ENCODE measurements at regions not wholly inside any gene's neighbourhood (a gene's known extent, or its start where the extent isn't known, plus 50 kb on each side); places are given as distances from the start of the nearest gene placed in this dataset.

DNA sequence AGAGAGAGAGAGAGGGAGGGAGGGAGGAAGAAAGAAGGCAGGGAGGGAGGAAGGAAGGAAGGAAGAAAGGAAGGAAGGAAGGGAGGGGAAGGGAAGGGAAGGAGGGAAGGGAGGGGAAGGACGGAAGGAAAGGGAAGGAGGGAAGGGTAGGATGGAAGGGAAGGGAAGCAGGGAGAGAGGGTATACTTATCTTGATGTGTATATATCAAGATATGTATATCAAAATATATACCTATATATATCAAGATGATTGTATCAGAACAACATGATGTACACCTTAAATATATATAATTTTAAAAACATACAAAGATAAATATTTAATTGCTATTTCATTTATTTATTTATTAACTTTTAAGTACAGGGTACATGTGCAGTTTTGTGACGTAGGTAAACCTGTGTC is 96.8 kb upstream of the ADAMTS16 start:
- DNase-seq (ENCODE audit: low read depth in 2 of 2): no peak

DNA sequence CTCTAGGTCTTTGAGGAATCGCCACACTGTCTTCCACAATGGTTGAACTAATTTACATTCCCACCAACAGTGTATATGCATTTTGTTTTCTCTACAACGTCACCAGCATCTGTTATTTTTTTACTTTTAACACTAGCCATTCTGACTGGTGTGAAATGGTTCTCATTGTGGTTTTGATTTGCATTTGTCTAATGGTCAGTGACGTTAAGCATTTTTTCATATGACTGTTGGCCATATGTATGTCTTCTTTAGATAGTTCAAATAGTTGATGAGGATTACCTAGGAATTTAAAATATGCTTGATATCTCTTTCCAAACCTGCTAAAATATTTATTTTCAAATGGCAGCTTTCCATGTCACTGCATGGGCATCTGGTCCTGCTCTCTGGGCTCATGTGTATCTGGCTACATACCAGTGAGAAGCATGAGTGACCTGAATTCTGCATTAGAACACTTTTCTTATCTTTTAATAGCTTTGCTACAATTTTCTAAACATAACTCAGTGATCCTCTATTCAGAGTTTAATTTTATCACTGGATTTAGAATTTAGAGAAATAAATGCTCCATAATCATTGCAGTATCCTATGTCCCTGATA is 95.8 kb upstream of the ADAMTS16 start:
- no peak for DNase-seq (ENCODE audit: low read depth in 2 of 2)

DNA sequence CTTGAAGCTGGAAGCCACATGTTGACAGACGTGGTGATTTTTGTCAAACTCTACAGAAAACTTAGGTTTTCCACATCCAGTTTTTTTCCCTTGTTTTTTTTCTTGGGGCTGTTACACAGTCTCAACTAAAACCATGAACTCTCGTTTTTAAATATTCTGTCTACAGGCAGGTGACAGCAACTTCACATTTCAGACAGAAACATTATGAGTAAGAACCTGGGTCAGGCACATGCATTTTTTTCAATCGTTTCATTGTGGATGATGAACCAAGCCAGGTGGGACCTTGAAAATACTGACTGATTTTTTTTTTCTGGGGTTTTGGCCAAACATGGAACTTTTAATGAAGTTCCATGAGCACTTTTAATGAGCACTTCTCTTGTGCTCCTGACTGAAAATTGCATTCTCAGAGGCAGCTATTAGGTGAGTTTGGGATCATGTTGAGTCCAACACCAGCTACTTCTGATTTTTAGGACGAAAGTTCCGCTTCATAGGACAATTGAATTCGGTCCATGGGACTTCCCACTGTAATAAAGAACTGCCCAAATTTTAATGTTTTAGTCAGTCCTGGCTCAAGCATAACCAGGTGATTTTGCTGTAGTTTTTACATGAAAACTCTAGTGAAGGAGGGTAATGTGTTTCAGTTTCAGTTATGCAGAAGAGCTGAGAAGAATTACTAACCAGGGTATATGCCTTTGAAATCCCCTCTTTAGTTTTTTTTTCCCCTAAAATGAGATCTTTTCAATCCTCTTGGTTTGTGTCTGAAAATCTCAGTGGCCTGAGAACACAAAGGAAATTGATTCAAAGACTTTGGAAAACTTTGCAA is 93.2 kb upstream of the ADAMTS16 start:
- no peak for DNase-seq (ENCODE audit: low read depth in 2 of 2)

DNA sequence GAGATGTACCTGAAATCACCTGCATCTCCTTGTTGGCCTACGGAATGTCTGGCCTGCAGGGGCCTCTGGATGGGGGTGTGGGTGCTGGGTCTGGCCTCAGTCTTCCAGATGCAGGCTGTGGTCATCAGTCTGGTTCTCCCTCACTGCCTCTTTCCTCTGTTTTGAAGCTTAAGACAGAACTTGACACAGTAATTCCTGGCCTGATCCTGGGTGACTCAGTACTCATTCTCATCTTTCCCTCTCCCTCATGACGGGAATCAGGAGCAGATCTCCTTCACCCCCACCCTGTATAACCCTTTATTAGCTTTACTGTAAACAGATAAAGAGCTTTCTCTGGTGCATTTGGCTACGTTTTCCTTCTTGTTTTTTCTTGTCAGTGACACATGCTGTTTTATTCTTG is 89.3 kb upstream of the ADAMTS16 start:
- DNase-seq (ENCODE audit: low read depth in 2 of 2): no peak

DNA sequence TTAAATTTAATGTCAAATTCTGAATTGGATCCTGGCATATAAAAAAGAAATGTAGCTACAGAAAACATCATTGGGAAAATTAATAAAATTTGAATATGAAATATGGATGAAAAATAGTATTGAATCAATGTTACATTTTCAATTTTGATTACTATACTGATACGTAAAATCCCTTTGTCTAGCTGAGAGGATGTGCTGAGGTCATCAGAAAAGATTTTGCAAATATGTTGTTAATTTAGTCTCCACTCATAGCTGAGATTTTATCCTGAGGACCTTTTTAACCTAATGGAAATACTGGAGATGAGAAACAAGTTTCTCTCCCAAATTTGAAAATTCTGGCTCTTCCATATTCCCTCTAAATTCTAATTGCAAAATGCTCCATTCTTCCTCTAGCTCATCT is 84.4 kb upstream of the ADAMTS16 start:
- DNase-seq (ENCODE audit: low read depth in 2 of 2): no peak

DNA sequence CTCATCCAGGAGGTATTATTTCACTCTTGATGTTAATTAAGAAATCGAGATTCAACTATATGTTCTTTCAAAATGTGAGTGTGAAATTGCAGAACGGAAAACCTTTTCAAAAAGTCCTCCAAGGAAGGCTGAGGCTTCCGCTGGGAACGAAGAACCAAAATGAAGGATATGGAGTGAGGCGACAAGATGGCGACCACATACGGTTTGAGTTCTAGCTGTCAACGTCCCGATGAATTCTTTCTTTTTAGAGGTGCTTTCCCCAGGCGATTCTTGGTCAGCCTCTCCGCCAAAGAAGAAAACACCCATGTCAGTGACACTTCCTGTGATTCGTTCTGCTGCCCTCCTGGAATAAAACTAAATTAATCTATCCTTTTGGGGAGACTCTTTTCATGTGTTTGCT is 78.3 kb upstream of the ADAMTS16 start:
- no peak for DNase-seq (ENCODE audit: low read depth in 2 of 2)

DNA sequence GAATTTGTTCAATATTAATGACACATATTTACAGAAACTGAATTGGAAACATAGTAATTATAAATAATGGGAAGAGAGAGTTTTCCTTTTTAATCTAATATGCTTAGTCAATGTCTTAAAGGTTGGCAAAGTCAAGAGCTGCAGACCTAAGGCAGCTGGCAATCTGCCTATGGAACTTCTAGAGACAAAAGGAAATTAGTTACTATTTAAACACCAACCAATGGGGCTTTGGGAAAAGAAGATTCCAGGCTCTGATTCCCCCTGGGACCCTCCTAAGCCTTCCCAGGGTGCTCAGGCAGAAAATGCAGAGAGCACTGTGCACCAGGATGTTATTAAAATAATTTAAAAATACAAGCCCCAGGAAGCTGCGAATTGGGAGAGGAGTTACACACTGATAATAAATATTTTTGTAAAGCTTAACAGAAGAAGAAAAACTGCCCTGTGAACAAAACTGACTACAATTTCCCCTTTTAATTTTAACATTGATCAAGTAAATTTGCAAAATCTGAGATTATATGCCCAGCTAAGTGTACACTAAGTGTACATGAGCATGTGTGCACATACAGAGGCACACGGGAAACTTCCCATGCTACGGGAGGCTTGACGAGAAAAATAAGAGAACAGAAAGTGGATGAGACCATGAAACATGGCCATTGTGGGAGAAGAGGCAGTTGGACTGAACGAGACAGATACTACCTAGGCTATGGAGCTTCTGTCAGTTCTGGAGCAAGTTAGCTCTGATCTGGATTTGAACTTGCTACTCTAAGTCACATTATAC is 77.4 kb upstream of the ADAMTS16 start:
- no peak for DNase-seq (ENCODE audit: low read depth in 2 of 2)

DNA sequence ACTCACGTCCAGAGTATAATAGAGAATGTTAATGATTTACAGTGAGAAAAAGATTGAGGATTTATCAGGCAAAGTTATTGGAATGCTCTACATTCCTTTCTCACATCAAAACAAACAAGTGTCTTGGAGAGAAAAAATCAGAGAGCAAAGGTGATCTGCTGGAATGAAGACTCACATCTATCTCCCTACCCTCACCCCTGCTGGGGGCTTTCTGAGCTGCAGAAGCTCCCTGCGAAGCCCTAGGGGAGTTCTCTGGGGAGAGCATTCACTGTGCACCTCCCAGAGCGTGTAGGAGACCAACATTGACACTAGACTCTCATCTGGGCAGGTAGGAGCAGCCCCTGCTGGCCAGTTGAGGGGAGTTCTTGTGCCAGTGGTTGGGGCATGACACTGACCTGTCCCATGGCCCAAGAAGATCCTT is 76.6 kb upstream of the ADAMTS16 start:
- no peak for DNase-seq (ENCODE audit: low read depth in 2 of 2)

DNA sequence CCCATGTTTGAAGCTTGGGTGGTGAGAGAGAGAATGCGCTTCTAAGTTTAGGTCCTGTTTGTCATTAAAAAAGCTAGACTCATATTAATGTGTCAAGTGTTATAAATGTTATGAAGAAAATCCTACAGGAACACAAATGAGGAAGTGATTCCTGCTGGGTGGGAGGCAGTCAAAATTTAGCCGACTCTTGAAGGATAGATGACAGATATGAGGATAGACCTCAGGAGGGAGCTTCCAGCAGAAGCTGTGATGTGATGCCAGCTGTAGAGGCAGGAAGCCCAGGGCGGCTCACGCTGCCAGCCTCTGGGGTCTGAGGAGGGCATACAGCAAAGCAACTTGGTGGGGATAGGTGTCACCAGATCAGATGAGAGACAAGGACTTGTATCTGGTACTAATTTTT is 74.7 kb upstream of the ADAMTS16 start:
- no peak for DNase-seq (ENCODE audit: low read depth in 2 of 2)

DNA sequence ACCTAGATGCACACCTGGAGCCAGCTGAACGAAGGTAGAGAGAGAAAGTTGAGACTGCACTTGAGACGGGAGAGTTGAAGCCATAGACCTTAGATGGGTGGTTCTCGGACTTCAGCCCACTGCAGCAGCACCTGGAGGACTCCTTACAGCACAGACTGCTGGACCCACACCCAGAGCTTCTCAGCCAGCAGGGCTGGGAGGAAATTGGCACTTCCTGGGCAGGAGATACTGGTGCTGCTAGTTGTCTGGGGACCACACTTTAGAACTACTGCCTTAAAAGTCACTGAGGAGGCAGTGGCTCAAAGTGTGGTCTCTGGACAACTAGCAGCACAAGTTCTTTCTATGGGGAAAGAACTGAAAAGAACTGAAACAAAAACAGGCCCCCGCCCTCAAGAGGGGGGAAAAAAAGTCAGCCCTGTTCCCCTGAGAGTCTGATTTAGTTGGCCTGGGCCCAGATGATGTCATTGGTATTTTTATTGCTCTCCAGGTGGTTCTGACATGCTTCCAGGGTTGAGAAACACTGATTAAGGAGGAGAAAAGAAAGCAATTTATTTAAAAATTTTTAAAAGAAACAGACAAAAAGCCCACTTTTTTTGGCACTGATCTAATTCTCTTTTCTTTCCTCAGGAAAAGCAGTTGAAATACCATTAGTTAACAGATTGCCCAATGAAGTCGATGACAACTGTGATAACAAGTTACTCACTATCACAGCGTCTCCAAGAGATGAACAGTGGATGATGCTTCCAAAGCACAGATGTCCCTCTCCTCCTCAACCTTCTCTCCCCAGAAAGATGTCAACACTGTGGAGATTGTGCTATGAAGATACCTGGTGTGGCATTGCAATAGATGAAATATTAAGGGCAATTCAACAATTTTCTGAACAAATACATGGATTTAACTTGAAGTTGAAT is 73.6 kb upstream of the ADAMTS16 start:
- no peak for DNase-seq (ENCODE audit: low read depth in 2 of 2)

DNA sequence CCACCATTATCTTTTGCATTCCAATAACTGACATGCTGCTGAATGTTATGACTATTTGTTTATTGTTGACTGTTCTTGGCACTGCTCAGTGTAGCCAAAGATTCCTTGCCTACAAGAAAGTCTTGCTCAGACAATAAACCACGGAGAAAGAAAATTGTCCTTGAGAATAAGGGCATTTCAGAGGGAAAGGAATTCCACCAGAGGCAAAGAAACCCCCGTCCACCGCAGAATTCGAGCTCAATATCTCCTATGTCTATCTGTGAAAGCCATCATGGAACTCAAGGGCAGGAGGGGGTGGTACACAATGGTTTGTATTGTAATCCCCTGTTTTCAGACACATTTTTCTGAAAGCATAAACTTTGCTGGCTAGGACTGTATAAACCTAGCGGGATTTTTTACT is 70.3 kb upstream of the ADAMTS16 start:
- DNase-seq (ENCODE audit: low read depth in 2 of 2): no peak

DNA sequence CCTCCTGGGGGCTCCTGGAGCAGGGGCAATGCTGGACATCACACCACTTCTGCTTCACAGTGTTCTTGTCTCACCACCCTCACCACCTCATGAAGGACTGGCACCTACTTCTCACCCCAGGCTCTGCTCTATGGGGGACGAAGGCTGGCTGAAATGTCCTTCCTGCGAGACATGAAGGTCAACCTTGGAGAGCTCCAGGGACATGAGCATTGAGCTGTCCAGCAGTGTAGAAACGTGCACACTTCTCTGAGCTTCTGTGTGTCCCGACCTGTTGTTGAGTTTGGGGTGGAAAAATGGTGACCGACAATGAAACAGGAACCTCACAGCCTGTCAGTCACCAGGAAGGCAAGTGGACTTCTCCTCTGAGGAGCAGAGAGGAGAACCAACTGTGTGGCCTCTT is 68.6 kb upstream of the ADAMTS16 start:
- no peak for DNase-seq (ENCODE audit: low read depth in 2 of 2)

DNA sequence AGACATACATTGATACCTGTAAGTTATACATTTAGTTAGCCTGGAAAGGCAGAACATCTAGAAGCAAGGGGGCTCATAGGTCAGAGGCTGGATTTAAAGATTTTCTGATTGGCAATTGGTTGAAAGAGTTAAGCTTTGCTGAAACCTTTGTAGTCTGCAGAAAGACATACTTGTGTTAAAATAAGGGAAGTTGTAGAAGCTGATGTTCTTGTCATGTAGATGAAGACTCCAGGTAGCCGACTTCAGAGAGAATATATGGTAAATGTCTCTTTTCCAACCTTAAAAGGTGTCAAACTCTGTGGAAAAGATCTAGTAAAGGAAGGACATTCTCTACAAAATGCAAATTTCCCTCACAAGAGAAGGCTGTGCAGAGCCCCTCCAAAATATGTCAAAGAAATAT is 62.9 kb upstream of the ADAMTS16 start:
- no peak for DNase-seq (ENCODE audit: low read depth in 2 of 2)

DNA sequence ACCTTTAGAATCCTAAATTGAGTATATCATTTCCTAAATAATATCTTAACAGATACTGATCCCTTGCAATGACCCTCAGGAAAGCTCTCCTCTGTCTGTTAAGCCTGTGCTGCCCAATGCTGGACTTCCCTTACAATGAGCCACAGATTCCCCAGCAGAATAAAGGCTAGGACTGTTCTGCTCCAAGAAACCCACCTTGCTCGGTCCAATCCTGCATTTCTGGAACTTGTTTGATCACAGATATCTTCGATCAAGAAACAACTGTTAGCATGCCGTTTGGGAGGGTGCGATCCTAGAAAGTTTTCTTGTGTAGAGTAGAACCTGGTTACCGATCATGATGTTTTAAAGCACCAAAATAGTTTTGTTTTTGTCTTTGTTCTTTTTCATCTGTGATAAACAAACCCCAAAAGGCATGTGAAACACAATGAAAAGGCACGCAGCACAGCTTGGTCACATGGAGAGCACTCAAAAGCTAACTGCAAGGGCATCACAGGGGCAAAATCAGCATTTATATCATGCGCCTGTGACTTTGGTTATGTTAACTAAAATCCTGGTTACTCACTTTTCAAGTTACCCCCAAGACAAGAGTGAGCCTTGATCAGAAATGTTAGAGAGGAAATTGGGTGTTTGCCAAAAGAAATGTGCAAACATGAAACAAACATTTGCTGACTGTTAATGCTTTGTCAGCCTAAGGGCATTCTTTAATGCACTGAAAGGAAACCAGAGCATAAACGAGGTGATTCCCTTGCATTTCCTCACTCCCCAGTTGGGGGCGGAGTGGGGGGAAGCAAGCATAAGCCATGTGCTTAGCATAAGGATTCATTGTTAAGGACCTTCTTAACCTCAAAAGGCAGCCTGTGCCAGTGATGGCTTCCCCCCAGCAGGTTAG is 61.9 kb upstream of the ADAMTS16 start:
- no peak for DNase-seq (ENCODE audit: low read depth in 2 of 2)

DNA sequence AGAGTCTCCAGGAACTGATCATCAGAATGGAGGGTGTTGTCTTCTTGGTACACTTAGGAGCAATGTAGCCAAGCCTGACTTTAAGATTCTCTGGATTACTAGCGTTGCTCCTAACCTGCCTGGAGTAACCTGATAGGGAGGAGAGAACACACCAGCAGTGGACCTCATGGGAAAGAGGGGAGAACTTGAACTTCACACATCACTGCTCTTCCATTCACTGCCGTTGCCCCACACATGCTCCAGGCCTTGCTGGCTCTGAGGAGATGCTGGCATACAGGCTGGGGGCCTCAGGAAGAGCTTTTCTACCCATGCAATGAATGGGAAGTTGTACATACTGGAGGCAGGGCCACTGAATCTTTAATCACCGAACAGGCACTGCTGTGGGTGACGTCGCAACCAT is 60.3 kb upstream of the ADAMTS16 start:
- no peak for DNase-seq (ENCODE audit: low read depth in 2 of 2)

DNA sequence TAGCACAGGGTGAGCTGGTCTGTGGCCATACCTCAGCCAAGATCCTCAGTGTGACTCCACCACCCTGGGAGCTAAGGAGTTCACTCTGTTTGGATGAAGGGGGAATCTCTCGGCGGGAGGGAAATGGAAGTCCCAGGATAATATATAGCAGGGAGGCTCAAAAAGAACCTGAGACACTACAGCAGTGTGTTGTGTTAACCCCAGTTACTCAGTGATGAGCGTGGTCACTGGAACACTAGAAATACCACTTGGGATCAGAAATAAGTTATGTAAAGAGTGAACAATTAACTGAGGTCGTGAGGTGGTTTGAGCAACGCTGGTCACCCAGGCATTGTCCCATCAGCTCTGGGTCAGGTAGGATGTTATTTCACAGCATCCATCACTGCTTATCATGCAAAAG is 59.3 kb upstream of the ADAMTS16 start:
- DNase-seq (ENCODE audit: low read depth in 2 of 2): no peak

DNA sequence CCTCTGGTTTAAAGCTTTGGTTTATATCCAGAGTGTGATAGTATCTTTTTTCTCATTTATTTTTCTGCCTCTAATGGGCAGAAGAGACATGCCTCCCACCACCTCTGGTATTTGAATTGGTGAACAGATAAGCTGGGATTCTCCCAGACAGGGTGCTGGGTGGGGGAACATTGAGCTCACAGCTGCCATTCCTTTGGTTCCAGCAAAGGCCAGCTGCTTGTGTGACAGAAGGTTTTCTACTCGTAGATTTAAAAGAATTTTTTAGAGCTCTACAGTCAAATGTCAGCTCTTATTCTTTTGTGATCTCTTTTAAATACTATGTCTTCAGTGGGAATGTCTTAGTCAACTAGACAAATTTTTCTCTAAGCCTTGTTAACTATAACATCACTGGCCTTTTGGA is 54.7 kb upstream of the ADAMTS16 start:
- DNase-seq (ENCODE audit: low read depth in 2 of 2): no peak

DNA sequence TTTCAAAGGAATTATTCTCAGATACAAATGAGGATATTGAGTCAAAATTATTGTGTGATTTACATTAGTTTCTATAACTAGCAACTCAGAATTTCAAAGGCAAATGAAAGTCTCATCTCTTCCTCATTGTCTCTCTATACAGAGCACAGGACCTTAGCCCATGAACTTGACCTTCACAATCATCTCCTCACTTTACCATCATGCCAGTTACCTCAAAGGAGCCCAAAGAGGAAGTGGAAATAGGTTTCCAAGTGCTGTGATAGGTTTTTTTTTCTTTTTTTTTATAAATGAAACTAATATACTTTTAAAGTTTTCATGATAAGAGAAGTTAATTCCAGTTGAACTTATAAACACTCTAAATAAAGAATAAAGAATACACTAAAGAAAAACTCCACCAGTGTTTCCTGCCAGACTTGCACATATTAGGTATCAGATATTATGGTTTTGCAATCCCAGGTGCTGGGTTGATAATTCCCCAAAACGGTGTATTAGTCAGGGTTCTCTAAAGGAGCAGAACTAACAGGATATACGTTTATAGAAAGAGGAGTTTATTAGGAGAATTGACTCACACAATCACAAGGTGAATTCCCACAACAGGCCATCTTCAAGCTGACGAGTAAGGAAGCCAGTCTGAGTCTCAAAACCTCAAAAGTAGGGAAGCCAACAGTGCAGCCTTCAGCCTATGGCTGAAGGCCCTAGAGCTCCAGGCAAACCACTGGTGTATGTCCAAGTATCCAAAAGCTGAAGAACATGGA is 50.1 kb upstream of the ADAMTS16 start:
- no peak for DNase-seq (ENCODE audit: low read depth in 2 of 2)
